GM23248 (cell line): ENCODE measurements at regions not wholly inside any gene's neighbourhood (a gene's known extent, or its start where the extent isn't known, plus 50 kb on each side); places are given as distances from the start of the nearest gene placed in this dataset.

Experiments used
- DNase-seq: peaks from one replicate; pipeline ENCODE4 v3.0.0-alpha.2; 2015
- H2AFZ ChIP-seq: fragments of 200-600 bp; sonication (generic); 2 replicates; pipeline ENCODE4 v1.6.1; 2016; ENCODE audit warnings: antibody characterized with exemption
- H3F3A ChIP-seq: fragments of 200-600 bp; sonication (generic); 2 replicates; pipeline ENCODE4 v1.6.1; 2016; ENCODE audit warnings: mild to moderate bottlenecking, antibody characterized with exemption, mixed run types; ENCODE audit not compliant: insufficient read depth
- H3K27ac ChIP-seq: fragments of 200-600 bp; sonication (generic); 2 replicates; pipeline ENCODE4 v1.5.1; 2016; ENCODE audit warnings: mild to moderate bottlenecking
- H3K27me3 ChIP-seq: fragments of 200-600 bp; sonication (generic); replicated peaks from 2 replicates; pipeline ENCODE4 v1.6.1; 2016; ENCODE audit warnings: mild to moderate bottlenecking; ENCODE audit not compliant: insufficient read depth
- H3K36me3 ChIP-seq: fragments of 200-600 bp; sonication (generic); 2 replicates; pipeline ENCODE4 v1.6.1; 2016; ENCODE audit warnings: low read depth, mild to moderate bottlenecking
- H3K4me1 ChIP-seq: fragments of 200-600 bp; sonication (generic); 2 replicates; pipeline ENCODE4 v1.6.1; 2016; ENCODE audit warnings: mild to moderate bottlenecking; ENCODE audit not compliant: insufficient read depth
- H3K4me2 ChIP-seq: fragments of 200-600 bp; sonication (generic); one replicate; pipeline ENCODE4 v1.6.1; 2016; ENCODE audit warnings: mild to moderate bottlenecking; ENCODE audit not compliant: unreplicated experiment
- H3K4me3 ChIP-seq: fragments of 200-600 bp; sonication (generic); 2 replicates; pipeline ENCODE4 v1.5.1; 2016; ENCODE audit warnings: mild to moderate bottlenecking
- H3K79me2 ChIP-seq: fragments of 200-600 bp; sonication (generic); 2 replicates; pipeline ENCODE4 v1.6.1; 2016; ENCODE audit warnings: mild to moderate bottlenecking; ENCODE audit not compliant: insufficient read depth
- H3K9ac ChIP-seq: fragments of 200-600 bp; sonication (generic); 2 replicates; pipeline ENCODE4 v1.6.1; 2016; ENCODE audit warnings: mild to moderate bottlenecking
- H3K9me2 ChIP-seq: fragments of 200-600 bp; sonication (generic); 2 replicates; pipeline ENCODE4 v1.6.1; 2016; ENCODE audit warnings: mixed run types, mild to moderate bottlenecking, moderate library complexity; ENCODE audit not compliant: insufficient read depth
- H3K9me3 ChIP-seq: fragments of 200-600 bp; sonication (generic); one replicate; pipeline ENCODE4 v1.6.1; 2017; ENCODE audit warnings: low read depth
- H4K20me1 ChIP-seq: fragments of 200-600 bp; sonication (generic); 2 replicates; pipeline ENCODE4 v1.6.0; 2016; ENCODE audit not compliant: insufficient read depth
- EZH2 ChIP-seq: fragments of 200-600 bp; sonication (generic); IDR thresholded peaks from 2 replicates; pipeline ENCODE4 v1.6.1; 2018; ENCODE audit warnings: antibody characterized with exemption, mild to moderate bottlenecking; ENCODE audit not compliant: insufficient read depth, poor library complexity, severe bottlenecking
- EZH2phosphoT487 ChIP-seq: fragments of 200-600 bp; sonication (generic); IDR thresholded peaks from 2 replicates; pipeline ENCODE4 v1.6.1; 2018; ENCODE audit warnings: antibody characterized with exemption, moderate library complexity, mild to moderate bottlenecking, low read depth; ENCODE audit not compliant: insufficient read depth
- WGBS, 2 experiments: methylation state at CpG; one replicate each; pipeline ENCODE4 v1.1.6; 2015 to 2017; ENCODE audit warnings: low lambda C conversion rate in 2 of 2, low coverage in 1 of 2; ENCODE audit errors: missing lambda C conversion rate in 2 of 2; 5-methylcytosine and 5-hydroxymethylcytosine counted together
- in situ Hi-C: fragments of 300-500 bp; cut with MboI; formaldehyde crosslinking; loops from 2 replicates; pipeline ENCODE4 v1.15.0; 2020

DNA sequence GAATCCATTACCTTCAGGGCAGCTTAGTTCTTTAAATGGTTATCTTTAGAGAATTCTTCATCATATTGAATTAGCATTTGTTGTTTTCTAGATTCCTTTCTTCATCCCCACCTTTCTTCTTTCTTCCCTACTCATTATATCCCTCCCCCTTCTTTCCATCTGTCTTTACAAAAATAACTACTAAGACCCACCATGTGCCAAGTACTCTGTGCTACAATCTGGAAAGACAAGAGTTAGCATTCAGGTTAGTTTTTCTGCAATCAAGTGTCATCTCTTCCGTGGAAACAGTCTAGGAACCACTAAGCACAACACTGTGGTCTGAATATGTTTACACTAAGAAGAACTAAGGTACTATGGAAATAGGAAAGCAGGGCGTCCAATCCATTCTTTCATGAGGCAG, 897.4 kb upstream of the TENM4 start:
- Histone ChIP-seq H3K9me2 (no peaks in the 10 kb centered on the region), H3K4me2 (no peak overlapping the region), H4K20me1 (no peaks in the 10 kb centered on the region), H3K79me2 (no peaks in the 10 kb centered on the region), H3K9me3 (no peaks in the 10 kb centered on the region), H2AFZ (no peak overlapping the region), H3K9ac (no peak overlapping the region), H3K27ac (no peak overlapping the region), H3K4me3 (no peak overlapping the region), H3K27me3 (no peaks in the 10 kb centered on the region), H3K4me1 (no peaks in the 10 kb centered on the region), H3F3A (no peaks in the 10 kb centered on the region), H3K36me3 (no peaks in the 10 kb centered on the region)
- WGBS, 2 experiments: 1 to 3% methylated on average over 2 of the region's 2 CpGs
- in situ Hi-C loops: no loop called here
- TF ChIP-seq EZH2phosphoT487 (no peak), EZH2 (no peak)
- DNase-seq: no peak

DNA sequence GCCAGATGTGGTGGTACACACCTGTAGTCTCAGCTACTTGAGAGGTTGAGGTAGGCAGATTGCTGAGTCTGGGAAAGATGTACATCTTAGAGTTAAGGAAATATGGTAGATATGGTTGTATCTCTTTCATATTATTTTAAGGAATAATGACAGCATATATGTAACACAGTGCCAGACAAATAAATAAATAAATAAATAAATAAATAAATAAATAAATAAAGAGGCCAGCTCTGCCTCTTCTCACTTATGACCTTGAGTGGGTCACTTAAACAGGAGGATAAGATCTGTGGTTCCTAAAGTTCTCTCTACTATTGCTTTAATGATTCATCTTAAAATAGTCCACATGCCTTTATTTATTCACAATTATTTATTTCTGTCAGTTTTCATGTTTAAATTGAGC, 890.9 kb upstream of the TENM4 start:
- H3K27ac ChIP-seq: no peak overlapping the region
- no peak overlapping the region for H2AFZ ChIP-seq
- in situ Hi-C loops: no loop called here
- no peaks in the 10 kb centered on the region for H3K79me2 ChIP-seq
- H4K20me1 ChIP-seq: no peaks in the 10 kb centered on the region
- H3K9me2 ChIP-seq: no peaks in the 10 kb centered on the region
- no peak for DNase-seq
- no peaks in the 10 kb centered on the region for H3K9me3 ChIP-seq
- TF ChIP-seq EZH2 (no peak), EZH2phosphoT487 (no peak)
- H3F3A ChIP-seq: no peaks in the 10 kb centered on the region
- no peaks in the 10 kb centered on the region for H3K36me3 ChIP-seq
- no peak overlapping the region for H3K9ac ChIP-seq
- no peaks in the 10 kb centered on the region for H3K27me3 ChIP-seq
- H3K4me1 ChIP-seq: no peaks in the 10 kb centered on the region
- no peak overlapping the region for H3K4me3 ChIP-seq
- H3K4me2 ChIP-seq: no peak overlapping the region

- DNase-seq: no peak
- Histone ChIP-seq H3K36me3 (no peaks in the 10 kb centered on the region), H4K20me1 (no peaks in the 10 kb centered on the region), H3K79me2 (no peaks in the 10 kb centered on the region), H3K27me3 (no peaks in the 10 kb centered on the region), H3F3A (no peaks in the 10 kb centered on the region), H3K27ac (no peak overlapping the region), H3K4me3 (no peak overlapping the region), H3K9ac (no peak overlapping the region), H3K4me2 (no peak overlapping the region), H2AFZ (no peak overlapping the region), H3K9me3 (no peaks in the 10 kb centered on the region), H3K4me1 (no peaks in the 10 kb centered on the region), H3K9me2 (no peaks in the 10 kb centered on the region)
- WGBS, 2 experiments: 10 to 22% methylated on average over 3 of the region's 3 CpGs
- no peak for TF ChIP-seq EZH2
- no peak for TF ChIP-seq EZH2phosphoT487
- in situ Hi-C loops: no loop called here
Measured at GRCh38 chr11:80330264-80330663, 889.4 kb upstream of the TENM4 start.

GRCh38 chr11:80328774-80329173, 887.9 kb upstream of the TENM4 start:
- Histone ChIP-seq H3K27ac (no peak overlapping the region), H3F3A (no peaks in the 10 kb centered on the region), H3K79me2 (no peaks in the 10 kb centered on the region), H3K4me3 (no peak overlapping the region), H3K27me3 (no peaks in the 10 kb centered on the region), H3K36me3 (no peaks in the 10 kb centered on the region), H2AFZ (no peak overlapping the region), H3K9me2 (no peaks in the 10 kb centered on the region), H4K20me1 (no peaks in the 10 kb centered on the region), H3K9ac (no peak overlapping the region), H3K4me1 (no peaks in the 10 kb centered on the region), H3K9me3 (no peaks in the 10 kb centered on the region), H3K4me2 (no peak overlapping the region)
- in situ Hi-C loops: no loop called here
- no peak for DNase-seq
- TF ChIP-seq EZH2phosphoT487: no peak
- TF ChIP-seq EZH2: no peak
- WGBS, 2 experiments: 27 to 33% methylated on average over 1 of the region's 1 CpG

DNA sequence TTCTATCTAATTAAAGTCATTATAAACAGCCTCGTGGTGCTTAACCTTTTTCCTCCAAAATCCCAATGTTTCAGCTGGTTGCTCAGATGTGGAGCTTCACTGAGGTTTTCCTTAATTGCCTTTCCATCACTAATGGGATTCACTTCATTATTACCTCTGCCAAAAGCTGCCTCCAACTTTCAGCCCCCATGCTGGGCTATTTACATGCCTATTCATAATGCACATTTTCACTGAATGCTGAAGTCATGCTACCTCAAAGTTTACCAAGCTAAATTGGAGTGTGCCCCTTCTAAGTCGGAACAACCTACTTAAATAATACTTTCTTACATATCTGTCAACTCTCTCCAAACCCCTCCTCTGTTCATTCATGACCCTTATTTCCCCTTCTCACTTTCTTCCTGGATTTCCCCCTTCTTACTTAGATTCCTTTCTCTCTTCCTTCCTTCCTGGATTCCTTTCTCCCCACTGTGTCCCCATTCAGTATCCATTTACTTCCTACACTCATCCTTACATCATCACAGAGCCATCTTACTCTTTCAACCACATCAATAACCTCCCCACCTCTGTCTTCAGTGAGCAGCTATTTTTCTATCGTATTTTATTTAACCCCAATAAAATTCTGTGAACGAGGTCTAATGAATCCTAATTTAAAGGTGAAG, 887.3 kb upstream of the TENM4 start:
- H3K79me2 ChIP-seq: no peaks in the 10 kb centered on the region
- no peak overlapping the region for H3K4me3 ChIP-seq
- no peaks in the 10 kb centered on the region for H3K4me1 ChIP-seq
- no peaks in the 10 kb centered on the region for H3F3A ChIP-seq
- no peak for DNase-seq
- no peaks in the 10 kb centered on the region for H4K20me1 ChIP-seq
- in situ Hi-C loops: no loop called here
- no peak overlapping the region for H2AFZ ChIP-seq
- H3K9me2 ChIP-seq: no peaks in the 10 kb centered on the region
- H3K27ac ChIP-seq: no peak overlapping the region
- no peaks in the 10 kb centered on the region for H3K9me3 ChIP-seq
- TF ChIP-seq EZH2phosphoT487 (no peak), EZH2 (no peak)
- no peaks in the 10 kb centered on the region for H3K27me3 ChIP-seq
- no peaks in the 10 kb centered on the region for H3K36me3 ChIP-seq
- no peak overlapping the region for H3K9ac ChIP-seq
- 9 to 11% methylated on average over 4 of the region's 4 CpGs for WGBS, 2 experiments
- H3K4me2 ChIP-seq: no peak overlapping the region
